Small intestine (tissue), 7 donors: ENCODE measurements at regions not wholly inside any gene's neighbourhood (a gene's known extent, or its start where the extent isn't known, plus 50 kb on each side); places are given as distances from the start of the nearest gene placed in this dataset.

Source experiments
- DNase-seq, 2 donors: peaks; one replicate each; pipeline versions ENCODE4 v3.0.0 to v3.0.0-alpha.2; 2013
- FAIRE-seq: peaks from 2 replicates; lab custom pipeline; 2012; peaks lifted over from hg19 to GRCh38; lab: Jason Lieb, UNC
- H3K27ac ChIP-seq, 3 donors: one replicate each; pipeline ENCODE4 v1.5.1; 2013; ENCODE audit warnings: low read length in 2 of 3, mild to moderate bottlenecking in 2 of 3, control low read depth in 1 of 3, inconsistent platforms in 1 of 3, low read depth in 1 of 3, moderate library complexity in 1 of 3
- H3K27me3 ChIP-seq, 3 donors: one replicate each; pipeline ENCODE4 v1.6.1; 2013; ENCODE audit warnings: low read length in 3 of 3, inconsistent platforms in 1 of 3; ENCODE audit not compliant: control insufficient read depth in 3 of 3, insufficient read depth in 3 of 3
- H3K36me3 ChIP-seq, 3 donors: one replicate each; pipeline ENCODE4 v1.6.1; 2013; ENCODE audit warnings: low read length in 3 of 3, inconsistent platforms in 1 of 3, low read depth in 1 of 3, mild to moderate bottlenecking in 1 of 3, moderate library complexity in 1 of 3; ENCODE audit not compliant: control insufficient read depth in 3 of 3, insufficient read depth in 2 of 3
- H3K4me1 ChIP-seq, 3 donors: one replicate each; pipeline ENCODE4 v1.6.1; 2013; ENCODE audit warnings: low read length in 2 of 3, inconsistent platforms in 1 of 3, low read depth in 1 of 3, mild to moderate bottlenecking in 1 of 3, moderate library complexity in 1 of 3; ENCODE audit not compliant: control insufficient read depth in 3 of 3, insufficient read depth in 2 of 3
- H3K4me3 ChIP-seq, 3 donors: one replicate each; pipeline ENCODE4 v1.5.1; 2013; ENCODE audit warnings: low read length in 3 of 3, control low read depth in 1 of 3, inconsistent platforms in 1 of 3, low read depth in 1 of 3, mild to moderate bottlenecking in 1 of 3, moderate library complexity in 1 of 3
- H3K9me3 ChIP-seq, 2 donors: one replicate each; pipeline ENCODE4 v1.6.1; 2013; ENCODE audit warnings: low read depth in 1 of 2, low read length in 1 of 2; ENCODE audit not compliant: control insufficient read depth in 2 of 2, insufficient read depth in 1 of 2
- WGBS, 3 donors: extraction: QIAGEN DNeasy Blood & Tissue Kit; methylation state at CpG; one replicate each; pipeline ENCODE4 v1.1.7; 2013; 5-methylcytosine and 5-hydroxymethylcytosine counted together
- donor health status: healthy with polysubstance abuse.
- donor health status: control.
- donor health status: control.
- donor health status: Bipolar disorder and iron deficiency.
- donor health status: healthy.

- no peaks in the 10 kb centered on the region for H3K27me3 ChIP-seq
- no peaks in the 10 kb centered on the region for H3K36me3 ChIP-seq
- H3K4me1 ChIP-seq, result no peaks in the 10 kb centered on the region
- DNase-seq, result no peak
- no peaks in the 10 kb centered on the region for H3K9me3 ChIP-seq
- no peak overlapping the region for H3K4me3 ChIP-seq
- 87 to 94% (median 88%) methylated on average over 4 of the region's 4 CpGs for WGBS, 3 donors
- no peak for FAIRE-seq
- no peak overlapping the region for H3K27ac ChIP-seq
Measured at GRCh38 chr2:38164881-38165280, 88.9 kb upstream of the CYP1B1 start.

DNA sequence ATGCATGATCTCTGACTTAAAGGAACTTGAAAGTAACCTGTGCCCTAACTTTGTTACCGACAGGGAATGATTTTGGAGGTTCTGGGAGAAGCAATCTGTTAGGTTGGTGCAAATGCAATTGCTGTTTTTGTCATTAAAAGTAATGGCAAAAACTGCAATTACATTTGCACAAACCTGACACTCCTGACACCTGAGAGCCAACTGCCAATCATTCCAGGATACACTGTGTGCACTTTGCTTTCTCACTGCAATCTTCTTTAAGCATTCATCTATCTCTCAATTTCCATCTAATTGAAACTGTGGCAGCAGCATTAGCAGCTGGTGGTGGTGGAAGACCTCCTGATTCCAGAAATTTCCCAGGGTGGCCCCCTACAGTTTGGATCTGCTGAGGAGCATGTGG, 87.6 kb upstream of the CYP1B1 start:
- no peaks in the 10 kb centered on the region for H3K36me3 ChIP-seq
- FAIRE-seq (no peak), DNase-seq (no peak)
- 91 to 100% (median 97%) methylated on average over 1 of the region's 1 CpG for WGBS, 3 donors
- H3K27me3 ChIP-seq, result no peaks in the 10 kb centered on the region
- H3K27ac ChIP-seq, result no peak overlapping the region
- H3K4me1 ChIP-seq, result no peaks in the 10 kb centered on the region
- no peaks in the 10 kb centered on the region for H3K9me3 ChIP-seq
- no peak overlapping the region for H3K4me3 ChIP-seq

DNA sequence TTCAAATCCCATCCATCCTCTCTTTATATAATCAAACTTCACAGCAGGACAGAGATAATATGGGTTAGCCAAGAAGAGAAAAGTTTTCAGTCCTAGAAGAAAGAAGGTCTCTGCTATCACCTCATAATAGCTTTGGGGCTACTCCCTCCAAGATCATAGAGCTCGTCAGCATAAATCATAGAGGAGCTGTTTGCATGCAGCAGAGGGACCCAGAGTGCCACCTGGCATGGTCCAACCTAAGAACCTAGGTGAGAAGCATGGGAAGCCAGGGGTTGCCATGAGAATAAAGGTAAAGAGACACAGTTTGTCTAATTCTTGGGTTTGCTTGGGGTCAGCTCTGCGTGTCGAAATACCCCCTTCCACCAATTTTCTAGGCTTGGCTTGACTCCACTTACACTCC, 87.1 kb upstream of the CYP1B1 start:
- H3K36me3 ChIP-seq, result no peaks in the 10 kb centered on the region

GRCh38 chr2:38160516-38160915, 84.6 kb upstream of the CYP1B1 start:
- Histone ChIP-seq H3K27me3 (no peaks in the 10 kb centered on the region), H3K4me3 (no peak overlapping the region), H3K4me1 (no peaks in the 10 kb centered on the region), H3K36me3 (no peaks in the 10 kb centered on the region), H3K27ac (no peak overlapping the region), H3K9me3 (no peaks in the 10 kb centered on the region)
- FAIRE-seq (no peak), DNase-seq (no peak)
- 90 to 98% (median 92%) methylated on average over 5 of the region's 5 CpGs for WGBS, 3 donors

More for the DNA sequence above, 87.1 kb upstream of the CYP1B1 start:
- no peak overlapping the region for H3K27ac ChIP-seq
- no peak for DNase-seq
- no peaks in the 10 kb centered on the region for H3K9me3 ChIP-seq
- no peaks in the 10 kb centered on the region for H3K27me3 ChIP-seq
- H3K4me3 ChIP-seq, result no peak overlapping the region
- no peaks in the 10 kb centered on the region for H3K4me1 ChIP-seq
- no peak for FAIRE-seq
- 66 to 83% (median 73%) methylated on average over 3 of the region's 3 CpGs for WGBS, 3 donors

DNA sequence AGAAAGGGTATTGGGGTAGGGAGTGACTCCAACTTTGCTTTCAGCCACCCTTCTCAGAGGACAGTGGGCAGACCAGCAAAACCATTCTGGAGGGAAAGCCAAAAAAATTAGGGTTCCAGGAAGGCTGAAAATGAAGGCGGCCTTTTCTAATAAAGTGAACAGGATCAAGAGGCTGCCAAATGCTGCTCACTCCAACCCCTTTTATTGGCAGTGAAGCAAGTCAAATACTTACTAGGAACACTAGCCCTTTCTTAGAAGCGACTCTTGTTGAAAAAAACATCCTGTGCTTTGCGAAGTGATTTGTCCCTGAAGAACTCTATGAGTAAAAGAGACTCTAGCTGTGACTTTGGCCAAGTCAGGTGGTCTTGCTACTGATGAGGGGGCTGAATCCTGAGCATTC, 83.6 kb upstream of the CYP1B1 start:
- FAIRE-seq, result no peak
- Histone ChIP-seq H3K9me3 (no peaks in the 10 kb centered on the region), H3K4me3 (no peak overlapping the region), H3K4me1 (no peaks in the 10 kb centered on the region), H3K27me3 (no peaks in the 10 kb centered on the region), H3K36me3 (no peaks in the 10 kb centered on the region), H3K27ac (peak overlapping the region in 1 of 3 donors; percentile 24)
- WGBS, 3 donors, result 69 to 93% (median 79%) methylated on average over 3 of the region's 3 CpGs
- no peak for DNase-seq

GRCh38 chr2:38159191-38159590, 83.2 kb upstream of the CYP1B1 start:
- DNase-seq, result no peak
- no peaks in the 10 kb centered on the region for H3K4me1 ChIP-seq
- H3K27me3 ChIP-seq, result no peaks in the 10 kb centered on the region
- no peaks in the 10 kb centered on the region for H3K9me3 ChIP-seq
- no peak for FAIRE-seq
- 79 to 87% (median 84%) methylated on average over 6 of the region's 6 CpGs for WGBS, 3 donors
- H3K27ac ChIP-seq, result peak overlapping the region in 1 of 3 donors; percentile 24
- no peaks in the 10 kb centered on the region for H3K36me3 ChIP-seq
- H3K4me3 ChIP-seq, result no peak overlapping the region

DNA sequence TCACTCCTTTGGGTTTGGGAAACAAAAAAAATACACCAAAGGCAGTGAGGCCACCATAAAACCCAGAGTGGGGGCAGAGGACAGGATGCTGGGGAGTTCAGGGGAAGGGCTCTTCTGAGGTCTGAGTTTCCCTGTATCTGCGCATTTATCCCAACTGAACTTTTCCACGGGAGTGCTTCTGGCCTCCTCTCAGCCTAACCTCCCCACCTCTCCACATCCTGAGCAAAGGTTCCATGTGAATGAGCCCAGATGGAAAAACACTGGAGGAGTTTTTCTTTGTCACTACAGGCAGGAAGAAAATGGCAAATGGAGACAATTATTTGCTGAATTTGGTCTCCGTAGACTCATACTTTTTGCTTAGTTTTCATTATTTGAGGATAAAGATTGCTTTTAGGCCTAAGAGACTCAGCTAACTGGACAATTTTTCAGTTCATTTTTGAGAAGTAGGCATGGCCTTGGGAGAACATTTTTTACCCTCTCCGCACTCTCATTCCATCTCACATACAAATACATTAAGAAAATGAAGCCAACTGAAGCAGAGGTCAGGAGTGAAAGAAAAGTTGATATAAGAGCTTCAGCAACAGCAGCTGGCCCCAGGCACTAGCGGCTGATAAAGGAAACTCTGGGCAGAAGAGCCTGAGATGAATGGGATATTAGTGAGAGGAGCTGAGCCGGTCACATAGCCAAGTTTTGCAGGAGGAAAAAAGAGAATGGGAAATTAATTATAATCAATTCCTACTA, 82.6 kb upstream of the CYP1B1 start:
- Histone ChIP-seq H3K36me3 (no peaks in the 10 kb centered on the region), H3K9me3 (no peaks in the 10 kb centered on the region), H3K27me3 (no peaks in the 10 kb centered on the region), H3K27ac (no peak overlapping the region), H3K4me3 (no peak overlapping the region), H3K4me1 (no peaks in the 10 kb centered on the region)
- DNase-seq (no peak), FAIRE-seq (no peak)
- 76 to 94% (median 88%) methylated on average over 6 of the region's 6 CpGs for WGBS, 3 donors

GRCh38 chr2:38156436-38156835, 80.5 kb upstream of the CYP1B1 start:
- H3K4me1 ChIP-seq, result no peaks in the 10 kb centered on the region
- FAIRE-seq, result no peak
- no peaks in the 10 kb centered on the region for H3K9me3 ChIP-seq
- H3K27ac ChIP-seq, result no peak overlapping the region
- H3K36me3 ChIP-seq, result no peaks in the 10 kb centered on the region
- H3K4me3 ChIP-seq, result no peak overlapping the region
- WGBS, 3 donors, result 38 to 59% (median 45%) methylated on average over 5 of the region's 5 CpGs
- no peaks in the 10 kb centered on the region for H3K27me3 ChIP-seq
- no peak for DNase-seq

DNA sequence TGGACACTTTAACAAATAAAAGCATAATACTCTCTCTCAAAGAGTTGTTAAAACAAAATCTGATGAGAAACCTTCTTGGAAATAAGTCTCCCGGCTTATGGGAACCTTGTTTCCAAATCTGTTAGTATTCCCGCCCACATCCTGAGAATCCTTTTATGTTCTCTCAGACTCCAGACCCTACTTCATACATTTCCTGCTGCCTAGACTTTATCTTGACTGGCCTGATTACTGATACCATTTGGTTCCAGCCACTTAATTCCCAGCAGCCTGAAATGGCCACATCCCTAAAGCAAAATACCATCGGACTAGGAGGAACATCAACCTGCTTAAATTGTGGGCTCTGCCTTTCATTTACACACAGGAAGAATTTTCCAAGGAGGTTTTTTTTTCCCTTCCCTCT, 79.1 kb upstream of the CYP1B1 start:
- DNase-seq (no peak), FAIRE-seq (no peak)
- WGBS, 3 donors, result 70 to 85% (median 84%) methylated on average over 3 of the region's 3 CpGs
- Histone ChIP-seq H3K4me3 (no peak overlapping the region), H3K27me3 (no peaks in the 10 kb centered on the region), H3K27ac (no peak overlapping the region), H3K9me3 (no peaks in the 10 kb centered on the region), H3K4me1 (no peaks in the 10 kb centered on the region), H3K36me3 (no peaks in the 10 kb centered on the region)
